ENCODE measurements at regions not wholly inside any gene's neighbourhood (a gene's known extent, or its start where the extent isn't known, plus 50 kb on each side); places are given as distances from the start of the nearest gene placed in this dataset.

DNA sequence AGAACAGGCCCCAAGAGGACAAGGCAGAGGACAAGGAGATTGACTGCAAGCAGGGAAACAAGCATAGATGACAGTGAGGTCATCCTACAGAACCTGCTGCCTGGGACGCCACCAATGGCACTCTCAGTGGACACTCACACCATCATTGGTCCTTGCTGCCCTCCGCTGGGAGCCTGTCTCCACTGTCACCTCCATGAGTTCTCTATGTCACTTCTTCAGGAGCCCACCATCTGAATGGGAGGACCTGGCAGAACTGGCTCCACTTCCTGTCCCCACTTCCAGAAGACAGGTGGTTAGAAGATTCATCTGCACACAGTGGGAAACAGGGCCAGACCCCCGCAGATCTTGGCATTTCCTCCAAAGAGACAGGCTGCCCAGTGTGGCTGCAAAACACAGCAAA is 188.9 kb downstream of the HSD17B3 start:
- Mint-ChIP-seq H3K27me3 (ENCODE audit: unreplicated experiment) (peaks cover 11% of the 10 kb centered on the region), H3K36me3 (ENCODE audit: low read depth, unreplicated experiment) (peaks cover 7% of the 10 kb centered on the region), H3K4me3 (ENCODE audit: unreplicated experiment) (no peak overlapping the region), H3K27ac (ENCODE audit: unreplicated experiment) (no peak overlapping the region), H3K9me3 (ENCODE audit: unreplicated experiment) (no peaks in the 10 kb centered on the region), H3K4me1 (ENCODE audit: unreplicated experiment) (peaks cover 18% of the 10 kb centered on the region)
- TF ChIP-seq, protein P1, sequence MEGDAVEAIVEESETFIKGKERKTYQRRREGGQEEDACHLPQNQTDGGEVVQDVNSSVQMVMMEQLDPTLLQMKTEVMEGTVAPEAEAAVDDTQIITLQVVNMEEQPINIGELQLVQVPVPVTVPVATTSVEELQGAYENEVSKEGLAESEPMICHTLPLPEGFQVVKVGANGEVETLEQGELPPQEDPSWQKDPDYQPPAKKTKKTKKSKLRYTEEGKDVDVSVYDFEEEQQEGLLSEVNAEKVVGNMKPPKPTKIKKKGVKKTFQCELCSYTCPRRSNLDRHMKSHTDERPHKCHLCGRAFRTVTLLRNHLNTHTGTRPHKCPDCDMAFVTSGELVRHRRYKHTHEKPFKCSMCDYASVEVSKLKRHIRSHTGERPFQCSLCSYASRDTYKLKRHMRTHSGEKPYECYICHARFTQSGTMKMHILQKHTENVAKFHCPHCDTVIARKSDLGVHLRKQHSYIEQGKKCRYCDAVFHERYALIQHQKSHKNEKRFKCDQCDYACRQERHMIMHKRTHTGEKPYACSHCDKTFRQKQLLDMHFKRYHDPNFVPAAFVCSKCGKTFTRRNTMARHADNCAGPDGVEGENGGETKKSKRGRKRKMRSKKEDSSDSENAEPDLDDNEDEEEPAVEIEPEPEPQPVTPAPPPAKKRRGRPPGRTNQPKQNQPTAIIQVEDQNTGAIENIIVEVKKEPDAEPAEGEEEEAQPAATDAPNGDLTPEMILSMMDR (IDR thresholded peaks at IDR 0.05; ENCODE audit: unreplicated experiment), result no peak
- DNase-seq (ENCODE audit: low spot score), result no peak

DNA sequence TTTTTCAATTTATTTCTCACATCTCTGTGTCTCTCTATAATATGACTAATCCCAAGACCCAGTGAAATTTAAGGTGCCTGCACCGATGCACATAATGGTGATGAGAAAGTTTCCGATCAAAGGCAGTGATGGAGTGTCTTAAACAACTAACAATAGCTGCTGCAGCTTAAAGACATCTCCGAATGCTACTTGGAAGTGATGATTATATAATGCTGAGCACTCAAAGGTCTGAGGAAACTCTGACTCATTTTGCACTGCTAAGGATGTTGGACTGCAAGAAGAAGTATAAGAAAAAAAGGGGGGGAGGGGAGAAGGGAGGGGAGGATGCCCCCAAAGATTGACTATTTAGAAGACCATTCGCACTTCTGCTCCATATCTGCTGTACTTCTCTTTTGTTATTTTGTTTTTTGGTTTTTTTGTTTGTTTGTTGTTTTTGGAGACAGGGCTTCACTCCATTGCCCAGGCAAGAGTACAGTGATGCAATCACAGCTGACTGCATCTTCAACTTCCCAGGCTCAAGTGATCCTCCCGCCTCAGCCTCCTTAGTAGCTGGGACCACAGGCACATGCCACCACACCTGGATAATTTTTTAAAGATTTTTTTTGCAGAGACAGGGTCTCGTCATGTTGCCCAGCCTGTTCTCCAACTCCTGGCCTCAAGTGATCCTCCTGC is 192.2 kb downstream of the HSD17B3 start:
- Mint-ChIP-seq H3K27me3 (ENCODE audit: unreplicated experiment) (peaks cover 7% of the 10 kb centered on the region), H3K27ac (ENCODE audit: unreplicated experiment) (no peak overlapping the region), H3K4me1 (ENCODE audit: unreplicated experiment) (no peaks in the 10 kb centered on the region), H3K36me3 (ENCODE audit: low read depth, unreplicated experiment) (no peaks in the 10 kb centered on the region), H3K9me3 (ENCODE audit: unreplicated experiment) (no peaks in the 10 kb centered on the region), H3K4me3 (ENCODE audit: unreplicated experiment) (no peak overlapping the region)
- TF ChIP-seq, protein P1 (IDR thresholded peaks at IDR 0.05; ENCODE audit: unreplicated experiment), result no peak
- DNase-seq (ENCODE audit: low spot score), result no peak

DNA sequence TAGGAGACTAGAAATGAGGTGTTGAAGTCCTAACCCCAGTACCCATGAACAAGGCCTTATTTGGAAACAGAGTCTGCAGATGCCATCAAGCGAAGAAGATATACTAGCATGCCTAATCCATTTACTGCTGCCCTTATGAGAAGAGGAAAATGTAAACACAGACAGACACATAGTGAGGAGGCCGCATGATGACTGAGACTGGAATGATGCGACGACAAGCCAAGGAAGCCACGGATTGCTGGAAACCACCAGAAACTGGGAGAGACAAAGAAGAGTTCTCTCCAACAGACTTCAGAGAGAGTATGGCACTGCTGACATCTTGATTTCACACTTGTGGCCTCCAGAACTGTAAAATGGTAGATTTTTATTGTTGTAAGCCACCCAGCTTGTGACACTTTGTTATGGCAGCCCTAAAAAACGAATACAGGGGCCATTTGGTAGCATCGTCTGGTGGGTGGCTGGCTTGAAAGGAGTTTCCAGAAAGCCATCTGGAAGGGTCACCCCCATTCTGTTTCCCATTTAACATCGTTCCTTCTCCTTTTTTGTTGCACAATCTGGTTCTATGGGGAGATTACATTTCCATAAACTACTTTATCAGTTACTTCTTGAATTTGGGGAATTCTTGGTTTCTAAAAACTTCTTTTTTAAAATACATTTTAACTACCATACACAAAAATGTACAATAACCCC is 193.1 kb downstream of the HSD17B3 start:
- H3K36me3 Mint-ChIP-seq (ENCODE audit: low read depth, unreplicated experiment), result no peaks in the 10 kb centered on the region
- H3K4me1 Mint-ChIP-seq (ENCODE audit: unreplicated experiment), result no peaks in the 10 kb centered on the region
- TF ChIP-seq, protein P1 (IDR thresholded peaks at IDR 0.05; ENCODE audit: unreplicated experiment), result no peak
- no peak overlapping the region for H3K27ac Mint-ChIP-seq (ENCODE audit: unreplicated experiment)
- no peak for DNase-seq (ENCODE audit: low spot score)
- no peaks in the 10 kb centered on the region for H3K9me3 Mint-ChIP-seq (ENCODE audit: unreplicated experiment)
- peaks cover 4% of the 10 kb centered on the region for H3K27me3 Mint-ChIP-seq (ENCODE audit: unreplicated experiment)
- H3K4me3 Mint-ChIP-seq (ENCODE audit: unreplicated experiment), result no peak overlapping the region

DNA sequence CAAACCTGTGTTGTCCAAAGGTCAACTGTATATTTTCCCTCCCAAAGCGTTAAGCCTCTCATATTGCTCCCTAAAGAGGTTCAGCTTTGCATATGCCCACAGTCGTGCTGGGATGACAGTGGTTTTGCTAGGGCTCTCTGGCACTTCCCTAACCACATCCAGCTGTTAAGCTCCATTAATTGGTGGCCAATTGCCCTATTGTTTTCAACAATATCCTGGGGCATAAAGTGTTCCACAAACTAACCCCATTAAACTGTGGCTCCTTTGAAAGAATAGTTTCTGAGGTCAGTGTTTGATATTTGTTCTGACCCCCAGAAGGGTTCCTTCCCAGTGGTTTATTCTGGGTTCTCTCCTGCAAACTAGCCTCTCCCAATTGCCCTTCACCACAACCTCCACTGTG is 194.5 kb downstream of the HSD17B3 start:
- TF ChIP-seq, protein P1 (IDR thresholded peaks at IDR 0.05; ENCODE audit: unreplicated experiment), result no peak
- Mint-ChIP-seq H3K27me3 (ENCODE audit: unreplicated experiment) (peaks cover 4% of the 10 kb centered on the region), H3K36me3 (ENCODE audit: low read depth, unreplicated experiment) (no peaks in the 10 kb centered on the region), H3K9me3 (ENCODE audit: unreplicated experiment) (no peaks in the 10 kb centered on the region), H3K27ac (ENCODE audit: unreplicated experiment) (no peak overlapping the region), H3K4me1 (ENCODE audit: unreplicated experiment) (no peaks in the 10 kb centered on the region), H3K4me3 (ENCODE audit: unreplicated experiment) (no peak overlapping the region)
- no peak for DNase-seq (ENCODE audit: low spot score)

Measured in endothelial cell (in vitro differentiated cells).